ENCODE measurements at regions not wholly inside any gene's neighbourhood (a gene's known extent, or its start where the extent isn't known, plus 50 kb on each side); places are given as distances from the start of the nearest gene placed in this dataset.

DNA sequence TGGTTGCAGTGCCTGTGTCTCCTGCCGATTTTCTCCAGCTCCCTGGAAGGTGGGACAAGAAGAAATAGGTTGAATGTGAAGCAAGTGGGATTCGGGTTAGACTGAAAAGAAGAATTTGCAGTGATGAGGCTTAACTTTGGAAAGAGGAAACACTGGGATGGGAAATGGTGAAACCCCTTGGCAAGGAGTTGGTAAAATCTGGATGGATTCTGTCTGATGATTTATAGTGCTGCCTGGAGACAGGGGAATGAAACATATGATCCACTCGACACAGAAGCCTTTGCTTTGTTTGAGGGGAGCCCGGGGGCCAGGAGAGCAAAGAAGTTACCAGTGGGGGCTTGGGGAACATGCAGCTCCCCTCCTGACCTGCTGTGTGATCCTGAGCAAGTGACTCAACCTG lies 67.2 kb downstream of the UBIAD1 start:
- WGBS: 54% methylated on average over 4 of the region's 4 CpGs
- H3K9ac ChIP-seq (ENCODE audit: low read depth in 1 of 2, low read length in 2 of 2): no peak overlapping the region
- no peaks in the 10 kb centered on the region for H3K4me1 ChIP-seq (ENCODE audit: control insufficient read depth in 4 of 4, insufficient read depth in 4 of 4, low read length in 3 of 4)
- no peaks in the 10 kb centered on the region for H3K27me3 ChIP-seq (ENCODE audit: control insufficient read depth in 4 of 4, insufficient read depth in 4 of 4, low read length in 3 of 4)
- H3K27ac ChIP-seq (ENCODE audit: low read depth in 1 of 2, low read length in 2 of 2): no peak overlapping the region
- no peak for TF ChIP-seq GABPA (IDR thresholded peaks at IDR 0.05 in 1 of 2, conservative IDR thresholded peaks at IDR 0.05 in 1 of 2)
- no peak for TF ChIP-seq RXRA (IDR thresholded peaks at IDR 0.05)
- TF ChIP-seq JUND (IDR thresholded peaks at IDR 0.05): no peak
- TF ChIP-seq, protein P1, sequence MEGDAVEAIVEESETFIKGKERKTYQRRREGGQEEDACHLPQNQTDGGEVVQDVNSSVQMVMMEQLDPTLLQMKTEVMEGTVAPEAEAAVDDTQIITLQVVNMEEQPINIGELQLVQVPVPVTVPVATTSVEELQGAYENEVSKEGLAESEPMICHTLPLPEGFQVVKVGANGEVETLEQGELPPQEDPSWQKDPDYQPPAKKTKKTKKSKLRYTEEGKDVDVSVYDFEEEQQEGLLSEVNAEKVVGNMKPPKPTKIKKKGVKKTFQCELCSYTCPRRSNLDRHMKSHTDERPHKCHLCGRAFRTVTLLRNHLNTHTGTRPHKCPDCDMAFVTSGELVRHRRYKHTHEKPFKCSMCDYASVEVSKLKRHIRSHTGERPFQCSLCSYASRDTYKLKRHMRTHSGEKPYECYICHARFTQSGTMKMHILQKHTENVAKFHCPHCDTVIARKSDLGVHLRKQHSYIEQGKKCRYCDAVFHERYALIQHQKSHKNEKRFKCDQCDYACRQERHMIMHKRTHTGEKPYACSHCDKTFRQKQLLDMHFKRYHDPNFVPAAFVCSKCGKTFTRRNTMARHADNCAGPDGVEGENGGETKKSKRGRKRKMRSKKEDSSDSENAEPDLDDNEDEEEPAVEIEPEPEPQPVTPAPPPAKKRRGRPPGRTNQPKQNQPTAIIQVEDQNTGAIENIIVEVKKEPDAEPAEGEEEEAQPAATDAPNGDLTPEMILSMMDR (IDR thresholded peaks at IDR 0.05; ENCODE audit: low read depth, low read length, missing input control): no peak
- no peak for TF ChIP-seq RAD21 (IDR thresholded peaks at IDR 0.05)
- no peak for TF ChIP-seq REST (IDR thresholded peaks at IDR 0.05)
- TF ChIP-seq, protein P2, sequence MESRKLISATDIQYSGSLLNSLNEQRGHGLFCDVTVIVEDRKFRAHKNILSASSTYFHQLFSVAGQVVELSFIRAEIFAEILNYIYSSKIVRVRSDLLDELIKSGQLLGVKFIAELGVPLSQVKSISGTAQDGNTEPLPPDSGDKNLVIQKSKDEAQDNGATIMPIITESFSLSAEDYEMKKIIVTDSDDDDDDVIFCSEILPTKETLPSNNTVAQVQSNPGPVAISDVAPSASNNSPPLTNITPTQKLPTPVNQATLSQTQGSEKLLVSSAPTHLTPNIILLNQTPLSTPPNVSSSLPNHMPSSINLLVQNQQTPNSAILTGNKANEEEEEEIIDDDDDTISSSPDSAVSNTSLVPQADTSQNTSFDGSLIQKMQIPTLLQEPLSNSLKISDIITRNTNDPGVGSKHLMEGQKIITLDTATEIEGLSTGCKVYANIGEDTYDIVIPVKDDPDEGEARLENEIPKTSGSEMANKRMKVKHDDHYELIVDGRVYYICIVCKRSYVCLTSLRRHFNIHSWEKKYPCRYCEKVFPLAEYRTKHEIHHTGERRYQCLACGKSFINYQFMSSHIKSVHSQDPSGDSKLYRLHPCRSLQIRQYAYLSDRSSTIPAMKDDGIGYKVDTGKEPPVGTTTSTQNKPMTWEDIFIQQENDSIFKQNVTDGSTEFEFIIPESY (IDR thresholded peaks at IDR 0.05): no peak
- no peak for TF ChIP-seq HNF4G (IDR thresholded peaks at IDR 0.05)
- no peak for TF ChIP-seq HNF4A (conservative IDR thresholded peaks at IDR 0.05)
- no peak for TF ChIP-seq YY1 (IDR thresholded peaks at IDR 0.05)
- TF ChIP-seq, protein P3, sequence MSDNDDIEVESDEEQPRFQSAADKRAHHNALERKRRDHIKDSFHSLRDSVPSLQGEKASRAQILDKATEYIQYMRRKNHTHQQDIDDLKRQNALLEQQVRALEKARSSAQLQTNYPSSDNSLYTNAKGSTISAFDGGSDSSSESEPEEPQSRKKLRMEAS (IDR thresholded peaks at IDR 0.05): no peak
- no peak for TF ChIP-seq TAF1 (conservative IDR thresholded peaks at IDR 0.05)
- no peak for TF ChIP-seq ATF3 (IDR thresholded peaks at IDR 0.05)
- TF ChIP-seq EGR1 (IDR thresholded peaks at IDR 0.05; ENCODE audit: low read depth in 2 of 2): no peak
- H3K4me3 ChIP-seq (ENCODE audit: low read depth in 1 of 3, low read length in 3 of 3): no peak overlapping the region
- DNase-seq (ENCODE audit: low spot score): no peak
- H3K36me3 ChIP-seq (ENCODE audit: control insufficient read depth in 4 of 4, insufficient read depth in 3 of 4, low read depth in 1 of 4, low read length in 3 of 4): no peaks in the 10 kb centered on the region
- no peaks in the 10 kb centered on the region for H3K9me3 ChIP-seq (ENCODE audit: control insufficient read depth in 4 of 4, low read length in 3 of 4)

GRCh38 chr1:11341901-11342552 lies 69.0 kb downstream of the UBIAD1 start:
- no peak overlapping the region for H3K4me3 ChIP-seq (ENCODE audit: low read depth in 1 of 3, low read length in 3 of 3)
- H3K27me3 ChIP-seq (ENCODE audit: control insufficient read depth in 4 of 4, insufficient read depth in 4 of 4, low read length in 3 of 4): no peaks in the 10 kb centered on the region
- 69% methylated on average over 6 of the region's 6 CpGs for WGBS

More at GRCh38 chr1:11341901-11342552, 69.0 kb downstream of the UBIAD1 start:
- H3K9ac ChIP-seq (ENCODE audit: low read depth in 1 of 2, low read length in 2 of 2): no peak overlapping the region
- DNase-seq (ENCODE audit: low spot score): no peak
- TF ChIP-seq RAD21 (IDR thresholded peaks at IDR 0.05): no peak
- TF ChIP-seq EGR1 (IDR thresholded peaks at IDR 0.05; ENCODE audit: low read depth in 2 of 2): no peak
- no peak for TF ChIP-seq YY1 (IDR thresholded peaks at IDR 0.05)
- TF ChIP-seq, protein P1 (IDR thresholded peaks at IDR 0.05; ENCODE audit: low read depth, low read length, missing input control): no peak
- no peak for TF ChIP-seq REST (IDR thresholded peaks at IDR 0.05)
- TF ChIP-seq, protein P3 (IDR thresholded peaks at IDR 0.05): no peak
- no peak for TF ChIP-seq RXRA (IDR thresholded peaks at IDR 0.05)
- TF ChIP-seq HNF4G (IDR thresholded peaks at IDR 0.05): no peak
- H3K4me1 ChIP-seq (ENCODE audit: control insufficient read depth in 4 of 4, insufficient read depth in 4 of 4, low read length in 3 of 4): no peaks in the 10 kb centered on the region
- H3K27ac ChIP-seq (ENCODE audit: low read depth in 1 of 2, low read length in 2 of 2): no peak overlapping the region
- no peaks in the 10 kb centered on the region for H3K36me3 ChIP-seq (ENCODE audit: control insufficient read depth in 4 of 4, insufficient read depth in 3 of 4, low read depth in 1 of 4, low read length in 3 of 4)
- no peaks in the 10 kb centered on the region for H3K9me3 ChIP-seq (ENCODE audit: control insufficient read depth in 4 of 4, low read length in 3 of 4)
